GM18951 (cell line): ENCODE measurements at regions not wholly inside any gene's neighbourhood (a gene's known extent, or its start where the extent isn't known, plus 50 kb on each side); places are given as distances from the start of the nearest gene placed in this dataset.
A peak's percentile ranks its signal among the peaks of the same experiment; 100 is the strongest.

Experiments used
- POLR2A ChIP-seq: IDR thresholded peaks from 4 replicates; pipeline ENCODE4 v1.6.1; 2011; ENCODE audit warnings: mild to moderate bottlenecking; ENCODE audit not compliant: insufficient read length, insufficient read depth; ENCODE audit errors: extremely low read depth
- in situ Hi-C: fragments of 300-500 bp; cut with MboI; formaldehyde crosslinking; loops from one replicate; pipeline ENCODE4 v1.12.0; 2022; ENCODE audit warnings: low sequenced_read_pairs, mixed read lengths, inconsistent platforms; ENCODE audit not compliant: unreplicated experiment

DNA sequence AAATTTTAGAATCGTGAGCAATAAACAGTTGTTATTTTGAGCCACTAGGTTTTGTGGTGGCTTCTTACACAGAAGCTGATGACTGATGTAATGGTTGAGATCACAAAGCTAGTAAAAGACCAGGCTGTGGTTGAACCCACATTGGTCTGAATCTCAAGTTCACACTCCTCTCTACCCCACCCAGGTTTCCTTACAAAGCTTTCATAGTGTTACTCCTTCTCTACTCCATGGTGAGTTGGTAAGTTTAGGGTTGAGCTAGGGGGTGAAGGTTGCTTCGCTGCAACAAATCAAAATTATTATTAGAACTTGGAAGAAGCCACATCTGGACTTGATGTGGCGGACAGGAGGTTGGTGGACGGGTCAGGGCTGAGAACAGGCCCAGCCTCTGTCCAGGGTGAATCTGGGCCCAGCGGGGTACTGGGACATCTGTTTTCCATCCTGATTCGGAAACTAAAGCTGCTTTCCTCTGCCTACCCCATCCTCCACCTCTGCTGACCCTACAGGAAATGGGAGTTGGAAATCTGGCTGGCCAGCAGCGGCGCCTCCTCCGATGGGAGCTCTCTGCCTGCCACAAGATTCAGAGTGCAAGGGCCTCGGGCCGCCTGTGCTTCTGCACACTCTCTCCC lies 86.3 kb downstream of the ZFP36L2 start:
- in situ Hi-C loops, result no loop called here
- no peak for TF ChIP-seq POLR2A

DNA sequence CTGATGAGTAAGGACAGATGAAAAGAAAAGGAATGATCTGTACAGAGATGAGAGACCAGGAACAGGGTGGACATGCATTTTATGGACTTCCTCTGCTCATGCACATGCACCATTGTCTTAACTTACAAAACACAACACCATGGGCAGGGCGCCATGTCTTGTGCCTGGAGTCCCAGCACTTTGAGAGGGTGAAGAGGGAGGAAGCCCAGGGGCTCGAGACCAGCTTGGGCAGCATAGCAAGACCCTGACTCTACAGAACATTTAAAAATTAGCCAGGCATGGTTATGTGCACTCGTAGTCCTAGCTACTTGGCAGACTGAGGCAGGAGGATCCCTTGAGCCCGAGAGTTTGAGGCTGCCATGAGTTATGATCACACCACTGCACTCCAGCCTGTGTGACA lies 86.9 kb downstream of the ZFP36L2 start:
- in situ Hi-C loops, result no loop called here
- TF ChIP-seq POLR2A, result no peak

DNA sequence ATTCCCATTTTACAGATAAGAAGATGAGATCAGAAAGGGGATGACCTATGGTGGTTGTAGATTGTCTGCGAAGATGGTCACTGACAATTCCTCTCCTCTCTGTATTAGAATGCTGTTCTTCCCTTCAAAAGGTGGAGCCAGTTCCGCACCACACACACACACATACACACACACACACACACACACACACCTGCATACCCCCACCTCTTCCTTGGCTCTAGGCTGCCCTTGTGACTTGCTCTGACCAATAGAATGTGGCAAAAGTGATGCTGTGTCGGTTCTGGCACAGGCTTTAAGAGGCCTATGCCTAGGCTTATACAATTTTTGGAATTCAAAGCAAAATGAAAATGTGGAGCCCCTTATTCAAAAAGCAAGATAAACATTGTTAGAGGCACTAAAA lies 88.0 kb downstream of the ZFP36L2 start:
- in situ Hi-C loops, result no loop called here
- TF ChIP-seq POLR2A, result no peak

DNA sequence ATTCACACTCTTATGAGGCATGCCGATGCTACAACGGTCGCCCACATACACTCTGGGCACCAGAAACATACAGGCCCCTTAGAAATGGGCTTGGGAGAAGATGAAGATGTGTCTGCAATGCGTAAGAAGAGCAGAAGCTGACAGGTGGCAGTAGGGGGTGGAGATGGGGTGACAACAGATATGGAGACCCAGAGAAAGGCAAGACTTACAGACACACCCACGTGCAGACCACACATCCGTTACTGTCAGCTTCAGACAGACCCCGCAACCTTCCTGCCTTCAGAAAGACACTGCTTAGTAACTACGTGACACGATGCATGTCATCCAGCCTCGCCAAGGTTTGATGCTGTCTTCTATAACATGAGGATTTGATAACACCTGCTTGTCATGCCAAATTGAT lies 89.5 kb downstream of the ZFP36L2 start:
- in situ Hi-C loops, result no loop called here
- TF ChIP-seq POLR2A, result no peak

DNA sequence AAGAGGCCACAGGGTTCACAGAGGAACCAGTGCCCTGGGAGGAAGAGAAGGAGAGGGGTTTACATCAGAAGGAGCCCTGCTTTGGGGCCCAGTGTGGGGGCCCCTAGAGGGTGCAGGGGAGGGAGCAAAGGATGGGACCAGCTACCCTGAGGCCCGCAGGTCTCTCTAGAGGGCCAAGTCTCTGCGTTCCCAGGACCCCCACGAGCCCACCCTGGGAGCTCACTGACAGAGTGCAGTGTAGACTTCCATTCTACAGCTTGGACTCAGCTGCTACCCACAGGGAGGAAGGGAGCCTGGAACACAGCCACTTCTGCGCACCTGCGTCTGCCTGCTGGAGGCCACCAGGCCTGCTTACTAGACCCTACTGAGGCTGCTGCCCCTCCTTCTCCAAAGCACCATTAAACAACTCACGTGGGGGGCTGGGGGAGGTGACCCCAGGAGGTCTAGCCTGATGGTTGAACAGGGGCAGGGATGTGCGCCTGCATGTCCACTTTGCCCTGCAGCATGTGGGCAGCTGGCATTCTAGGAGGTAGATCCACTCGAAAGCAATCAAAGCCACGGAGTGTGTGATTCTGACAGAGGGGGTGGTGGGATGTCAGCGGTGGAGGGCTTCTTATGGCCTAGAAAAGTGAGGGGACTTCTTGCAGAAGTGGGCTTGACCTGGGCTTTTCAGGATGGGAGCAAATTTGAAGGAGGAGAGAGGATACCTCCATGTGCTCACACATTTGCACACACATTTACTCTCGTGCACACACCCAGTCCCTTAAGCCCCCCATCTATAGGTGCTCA lies 90.2 kb downstream of the ZFP36L2 start:
- in situ Hi-C loops, result no loop called here

DNA sequence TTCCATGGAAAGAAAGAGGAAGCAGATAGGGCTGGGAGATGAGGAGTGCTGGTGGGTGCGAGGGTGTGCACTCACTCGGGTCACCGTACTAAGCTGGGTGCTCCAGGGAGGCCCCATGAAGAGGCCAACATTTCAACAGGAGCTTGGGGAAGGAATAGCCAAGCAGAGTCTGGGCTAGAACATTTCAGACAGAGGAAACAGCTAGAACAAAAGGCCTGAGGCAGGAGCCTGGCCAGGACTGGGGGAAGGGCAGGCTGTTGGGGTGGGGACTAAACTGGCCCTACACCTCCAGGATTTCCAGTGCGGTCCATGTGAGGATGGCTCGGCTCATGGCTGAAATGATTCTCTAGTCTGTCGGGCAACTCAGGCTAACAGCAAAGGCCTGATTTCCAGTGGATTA lies 90.8 kb downstream of the ZFP36L2 start:
- in situ Hi-C loops, result no loop called here
- no peak for TF ChIP-seq POLR2A

More for the DNA sequence above, 90.2 kb downstream of the ZFP36L2 start:
- TF ChIP-seq POLR2A, result no peak

DNA sequence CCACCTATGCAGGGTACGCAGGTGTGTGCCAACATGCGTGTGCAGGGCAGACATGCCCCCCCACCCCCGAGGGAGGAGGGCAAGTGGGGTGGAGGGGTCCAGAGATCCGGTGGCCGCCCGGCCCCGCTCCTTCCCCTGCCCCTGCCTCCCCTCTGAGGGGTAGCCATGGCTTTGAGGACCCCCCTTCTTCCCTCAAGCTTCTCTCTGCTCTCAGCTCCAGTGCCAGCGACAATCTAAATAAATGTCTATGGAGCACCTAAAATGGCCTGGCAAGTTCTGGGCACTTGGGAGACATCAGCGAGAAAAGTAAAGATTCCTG lies 91.9 kb downstream of the ZFP36L2 start:
- in situ Hi-C loops, result no loop called here

DNA sequence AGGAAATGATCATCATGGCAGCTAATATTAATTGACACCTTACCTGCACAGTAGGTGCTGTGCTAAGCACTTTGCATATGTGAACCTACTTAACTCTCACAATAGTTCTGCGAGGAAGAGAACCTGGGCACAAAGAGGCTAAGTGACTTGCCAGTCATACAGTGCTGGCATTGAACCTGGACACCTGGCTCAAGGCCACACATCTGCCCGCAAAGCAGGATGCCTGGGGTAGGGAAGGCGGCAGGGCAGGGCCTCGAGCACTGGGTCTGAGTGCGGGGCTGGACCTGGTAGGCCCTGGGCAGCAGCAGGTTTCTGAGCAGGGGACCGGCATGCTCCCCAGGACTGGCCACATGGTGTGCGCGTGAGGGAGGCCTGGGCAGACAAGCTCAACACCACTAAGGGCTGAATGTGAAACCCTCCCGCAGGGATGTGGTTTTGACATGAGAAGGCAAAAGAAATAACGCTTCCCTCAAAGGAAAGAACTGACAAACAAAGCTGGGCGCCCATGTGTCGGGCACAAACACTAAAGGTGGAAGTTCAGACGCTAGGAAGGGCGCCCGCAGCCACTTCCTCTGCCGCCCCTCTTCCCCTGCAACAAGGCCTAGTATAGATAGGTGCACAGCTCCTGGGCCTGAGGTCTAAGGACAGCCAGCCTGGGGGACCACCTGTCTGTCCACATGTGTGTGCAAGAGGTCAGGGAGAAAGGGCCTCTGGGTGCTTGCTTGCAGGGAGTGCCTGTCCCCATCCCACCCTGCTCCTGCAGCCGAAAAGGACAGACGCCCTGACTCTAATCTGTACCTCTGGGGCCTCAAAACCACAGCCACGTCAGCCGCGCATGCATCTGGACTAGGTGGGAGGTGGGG lies 92.5 kb downstream of the ZFP36L2 start:
- in situ Hi-C loops, result no loop called here

More for the DNA sequence above, 91.9 kb downstream of the ZFP36L2 start:
- TF ChIP-seq POLR2A, result no peak

DNA sequence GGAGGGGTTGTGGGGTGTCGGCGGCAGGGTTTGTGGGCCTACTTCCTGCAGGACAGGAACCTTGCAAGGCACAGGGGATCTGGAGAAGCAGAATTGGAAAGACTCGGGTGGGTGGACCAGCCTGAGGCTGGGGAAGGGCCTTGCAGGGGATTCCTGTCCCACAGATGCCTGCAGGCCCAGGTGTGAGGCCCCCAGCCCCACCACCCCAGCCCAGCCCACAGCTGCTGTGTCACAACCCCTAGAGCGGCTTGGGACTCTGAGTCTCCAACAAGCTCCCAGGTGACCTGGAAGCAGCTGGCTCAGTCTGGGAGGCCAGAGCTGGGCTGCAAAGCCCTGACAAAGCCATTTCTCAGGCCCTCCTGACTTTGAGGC lies 93.1 kb downstream of the ZFP36L2 start:
- TF ChIP-seq POLR2A, result no peak
- in situ Hi-C loops, result no loop called here

More for the DNA sequence above, 92.5 kb downstream of the ZFP36L2 start:
- no peak for TF ChIP-seq POLR2A

DNA sequence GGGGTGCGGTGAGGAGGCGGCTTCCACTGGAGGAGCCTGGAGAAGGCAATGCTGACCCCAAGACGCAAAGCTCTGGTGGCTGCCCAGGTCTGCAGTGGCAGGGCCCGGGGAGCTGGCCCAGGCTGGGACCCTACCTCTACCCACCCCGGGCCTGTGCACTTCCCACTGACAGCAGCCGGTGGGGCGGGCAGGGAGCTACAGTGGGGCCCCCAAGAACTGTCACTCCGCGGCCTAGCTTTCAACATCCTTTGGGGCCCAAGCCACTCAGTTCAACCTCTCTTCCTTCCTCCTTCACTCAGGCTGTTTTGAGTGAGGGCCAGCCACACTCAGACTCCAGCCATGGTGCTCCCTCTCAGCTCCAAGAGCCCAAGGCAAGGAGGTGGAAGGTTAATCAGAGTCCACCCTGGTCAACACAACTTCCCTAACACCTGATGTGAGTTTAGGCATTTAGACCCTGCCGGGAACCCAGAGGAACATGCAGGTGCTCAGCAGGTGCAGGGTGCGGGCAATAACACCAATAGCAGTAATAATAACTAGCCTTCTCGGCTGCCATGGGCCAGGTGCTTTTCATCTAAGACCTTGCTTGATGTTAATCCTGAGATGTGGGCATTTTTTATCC lies 93.6 kb downstream of the ZFP36L2 start:
- no peak for TF ChIP-seq POLR2A
- in situ Hi-C loops, result no loop called here

DNA sequence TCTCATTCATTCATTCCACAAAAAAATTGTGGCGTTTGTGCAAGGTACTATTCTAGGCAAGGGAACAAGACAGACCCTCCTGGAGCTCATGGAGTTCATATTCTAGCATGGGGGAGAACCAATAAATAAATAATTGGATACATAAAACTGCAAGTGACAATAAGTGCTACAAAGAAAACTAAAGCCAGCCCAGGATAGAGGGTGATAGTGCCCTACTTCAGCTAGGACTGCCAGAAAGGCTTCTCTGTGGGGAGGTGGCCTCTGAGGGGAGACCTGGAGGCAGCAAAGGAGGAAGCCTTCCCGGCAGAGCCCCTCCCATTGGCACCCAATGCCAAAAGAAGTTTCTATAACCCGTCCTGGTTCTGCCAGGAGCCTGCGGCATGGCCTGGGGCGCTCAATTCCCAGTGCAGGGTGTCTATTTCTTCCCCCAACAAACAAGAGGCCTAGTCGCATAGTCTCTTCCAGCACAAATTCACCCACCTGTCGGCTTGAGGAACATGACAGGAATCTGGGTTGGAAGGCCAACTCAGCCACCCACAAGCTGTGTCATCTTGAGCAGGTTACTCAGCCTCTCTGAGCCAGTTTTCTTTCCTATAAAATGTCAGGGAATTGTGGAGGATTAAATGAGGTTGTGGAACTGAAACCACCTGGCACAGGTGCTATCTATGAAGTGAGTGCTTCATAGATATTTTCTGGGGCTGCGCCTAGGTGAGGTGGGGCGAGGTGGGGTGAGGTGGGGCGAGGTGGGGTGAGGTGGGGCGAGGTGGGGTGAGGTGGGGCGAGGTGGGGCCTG lies 94.3 kb downstream of the ZFP36L2 start:
- in situ Hi-C loops, result no loop called here
- TF ChIP-seq POLR2A, result no peak

DNA sequence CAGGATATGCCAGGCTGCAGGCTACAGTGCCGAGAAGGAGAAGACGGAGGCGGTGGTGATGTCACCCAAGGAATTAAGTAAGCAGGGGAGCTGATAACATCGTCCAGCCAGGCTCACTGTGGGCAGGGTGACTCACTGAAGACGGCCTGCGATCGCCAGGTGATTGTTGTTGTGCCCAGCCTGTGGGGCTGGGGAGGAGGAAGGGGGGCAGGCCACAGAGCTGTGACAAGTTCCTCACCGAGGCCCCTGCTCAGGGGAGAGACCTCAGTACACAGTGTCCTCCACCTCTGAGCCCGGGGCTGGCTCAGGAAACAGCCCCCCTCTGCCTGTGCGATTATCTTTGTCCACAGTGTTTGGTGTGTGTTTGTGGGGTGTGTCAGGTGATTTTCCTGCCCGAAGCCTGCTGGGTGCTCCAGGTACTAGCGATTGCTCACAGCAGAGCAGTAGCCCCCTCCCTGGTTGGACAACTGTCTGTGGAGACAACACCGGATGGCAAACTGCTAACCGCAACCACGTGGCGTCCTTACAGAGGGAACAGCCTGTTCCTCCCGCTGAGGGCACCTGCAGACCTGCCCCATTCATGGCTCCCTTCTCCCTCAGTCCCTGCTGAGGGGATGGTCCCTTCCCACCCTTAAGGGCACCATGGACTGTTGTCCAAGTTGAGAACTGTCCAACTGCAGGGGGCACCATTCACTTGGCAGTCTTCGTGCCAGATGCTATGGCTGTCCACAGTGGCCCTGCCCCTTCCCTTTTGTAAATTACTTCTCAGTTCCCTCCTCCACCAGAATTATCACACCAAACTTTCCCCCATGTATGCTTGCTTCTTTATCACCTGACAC lies 95.1 kb downstream of the ZFP36L2 start:
- in situ Hi-C loops, result no loop called here
- TF ChIP-seq POLR2A, result peak; percentile 26

DNA sequence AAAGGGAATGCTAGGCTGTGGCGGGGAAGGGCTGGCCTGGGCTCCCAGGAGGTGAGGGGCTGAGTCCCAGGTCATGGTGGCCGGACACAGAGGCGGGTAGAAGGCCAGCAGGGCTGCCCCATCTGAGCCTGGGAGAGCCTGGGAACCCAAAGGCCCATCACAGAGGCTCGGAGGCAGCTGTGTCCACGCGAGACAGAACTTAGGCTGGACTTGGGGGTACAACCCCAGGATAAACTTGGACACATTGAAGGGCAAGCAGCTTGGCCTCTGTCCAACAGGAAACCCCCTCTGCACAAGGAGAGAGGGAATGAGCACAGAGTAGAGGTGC lies 95.9 kb downstream of the ZFP36L2 start:
- TF ChIP-seq POLR2A, result no peak
- in situ Hi-C loops, result no loop called here
